Cardiac muscle cell (in vitro differentiated cells and primary cell): ENCODE measurements at regions not wholly inside any gene's neighbourhood (a gene's known extent, or its start where the extent isn't known, plus 50 kb on each side); places are given as distances from the start of the nearest gene placed in this dataset.

Experiments used
- DNase-seq, 2 donors: peaks; one replicate each; pipeline versions ENCODE4 v3.0.0 to v3.0.0-alpha.2; 2010 to 2017; ENCODE audit warnings: low read depth in 1 of 2, low spot score in 1 of 2
- H3K27ac ChIP-seq: fragments of 200-600 bp; sonication (generic); 2 replicates; pipeline ENCODE4 v1.5.1; 2016
- H3K27me3 ChIP-seq: fragments of 200-600 bp; sonication (generic); 2 replicates; pipeline ENCODE4 v1.6.0; 2016; ENCODE audit warnings: control low read depth
- H3K36me3 ChIP-seq: fragments of 200-600 bp; sonication (generic); 2 replicates; pipeline ENCODE4 v1.5.1; 2016; ENCODE audit warnings: control low read depth
- H3K4me1 ChIP-seq: fragments of 200-600 bp; sonication (generic); 2 replicates; pipeline ENCODE4 v1.8.1; 2017; ENCODE audit warnings: low read depth, mild to moderate bottlenecking, mixed run types
- H3K4me3 ChIP-seq: fragments of 200-600 bp; sonication (generic); 2 replicates; pipeline ENCODE4 v1.5.1; 2016; ENCODE audit warnings: mild to moderate bottlenecking
- H3K9me3 ChIP-seq: fragments of 200-600 bp; sonication (generic); 2 replicates; pipeline ENCODE4 v1.5.1; 2017; ENCODE audit warnings: low read depth, mild to moderate bottlenecking, control low read depth
- CTCF ChIP-seq: IDR thresholded peaks from 2 replicates; pipeline ENCODE4 v1.5.1; 2012; ENCODE audit warnings: low read depth, mild to moderate bottlenecking, low read length

DNA sequence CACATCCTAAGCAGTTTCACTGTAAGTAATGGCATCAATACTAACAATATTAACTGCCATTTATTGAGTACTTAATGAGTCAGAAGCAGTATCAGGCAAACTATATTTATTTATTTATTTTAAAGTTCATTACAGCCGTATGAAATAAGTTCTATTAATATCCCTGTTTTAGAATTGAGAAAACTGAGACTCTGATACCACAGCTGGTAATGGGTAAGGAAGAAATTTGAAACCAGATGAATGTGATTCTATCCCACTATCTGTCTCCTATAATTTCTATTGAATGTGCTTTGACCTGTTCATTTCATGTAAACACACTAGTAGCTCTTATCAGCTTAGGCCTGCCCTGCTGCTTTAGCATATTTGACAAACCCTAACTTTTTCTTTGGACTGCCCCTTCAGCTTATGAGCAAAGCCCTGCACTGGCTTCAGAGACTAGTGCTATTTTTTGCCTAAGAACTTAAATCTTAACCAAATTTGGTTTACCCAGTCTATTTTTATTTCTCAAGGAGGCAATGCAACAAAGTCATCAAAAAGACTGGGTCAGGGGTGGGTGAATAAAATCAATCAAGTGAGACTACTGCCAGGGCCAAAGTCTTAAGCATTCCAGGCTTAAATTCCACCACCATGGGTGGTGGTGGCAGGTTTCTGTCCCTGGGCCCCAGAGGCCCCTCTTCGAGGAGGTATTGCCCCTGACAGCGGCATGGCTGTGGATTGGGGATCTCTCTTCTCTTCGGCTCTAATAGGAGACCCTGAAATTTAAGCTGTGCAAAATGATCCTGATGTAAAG lies 143.4 kb downstream of the DLEU7 start:
- H3K4me1 ChIP-seq, result peaks cover 50% of the 10 kb centered on the region
- no peaks in the 10 kb centered on the region for H3K36me3 ChIP-seq
- no peak for TF ChIP-seq CTCF
- no peaks in the 10 kb centered on the region for H3K9me3 ChIP-seq
- no peak overlapping the region for H3K4me3 ChIP-seq
- no peak overlapping the region for H3K27ac ChIP-seq
- no peaks in the 10 kb centered on the region for H3K27me3 ChIP-seq
- DNase-seq, result no peak

- no peak for DNase-seq
- Histone ChIP-seq H3K4me3 (no peak overlapping the region), H3K27ac (no peak overlapping the region), H3K9me3 (no peaks in the 10 kb centered on the region), H3K27me3 (no peaks in the 10 kb centered on the region), H3K36me3 (no peaks in the 10 kb centered on the region), H3K4me1 (peaks cover 50% of the 10 kb centered on the region)
- no peak for TF ChIP-seq CTCF
Observed at GRCh38 chr13:50700664-50701305, 142.7 kb downstream of the DLEU7 start.

DNA sequence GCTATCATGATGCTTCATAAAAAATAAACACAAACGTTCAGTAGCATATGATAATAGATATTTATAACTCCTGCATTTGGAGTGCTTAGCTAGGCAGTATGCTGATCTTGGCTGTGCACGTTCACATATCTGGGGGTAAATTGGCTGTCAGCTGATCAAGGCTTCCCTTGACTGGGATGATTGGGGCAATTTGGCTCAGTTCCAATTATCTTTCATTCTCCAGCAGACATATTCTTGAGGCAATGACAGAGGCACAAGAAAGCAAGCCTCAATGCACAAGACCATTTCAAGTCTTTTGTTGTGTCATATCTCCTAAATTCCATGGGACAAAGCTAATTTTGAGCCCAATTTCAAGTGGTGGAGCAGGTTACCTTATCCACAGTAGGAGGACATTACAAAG lies 142.0 kb downstream of the DLEU7 start:
- no peaks in the 10 kb centered on the region for H3K9me3 ChIP-seq
- peaks cover 51% of the 10 kb centered on the region for H3K4me1 ChIP-seq
- no peaks in the 10 kb centered on the region for H3K27me3 ChIP-seq
- no peak for TF ChIP-seq CTCF
- no peaks in the 10 kb centered on the region for H3K36me3 ChIP-seq
- no peak overlapping the region for H3K4me3 ChIP-seq
- DNase-seq, result no peak
- H3K27ac ChIP-seq, result no peak overlapping the region

DNA sequence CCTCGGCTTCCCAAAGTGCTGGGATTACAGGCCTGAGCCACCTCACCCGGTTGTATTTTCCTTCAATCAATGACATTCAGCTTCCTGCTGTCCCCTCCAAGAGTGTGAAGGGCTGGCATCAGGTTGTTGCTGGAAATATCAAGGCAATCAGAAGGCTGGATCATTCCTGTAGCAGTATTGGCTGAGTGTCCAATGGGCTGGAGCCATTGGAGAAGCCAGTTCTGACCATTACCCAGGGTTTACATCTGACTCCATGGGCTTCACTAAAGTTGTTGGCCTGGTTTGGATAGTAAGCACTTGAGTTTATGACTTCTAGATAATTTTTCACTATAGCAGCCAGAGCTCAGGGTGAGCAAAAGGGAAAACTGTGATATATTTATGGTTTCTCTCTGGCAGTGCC lies 137.0 kb downstream of the DLEU7 start:
- H3K4me3 ChIP-seq, result no peak overlapping the region
- TF ChIP-seq CTCF, result no peak
- peaks cover 49% of the 10 kb centered on the region for H3K4me1 ChIP-seq
- H3K27me3 ChIP-seq, result no peaks in the 10 kb centered on the region
- H3K36me3 ChIP-seq, result no peaks in the 10 kb centered on the region
- no peaks in the 10 kb centered on the region for H3K9me3 ChIP-seq
- H3K27ac ChIP-seq, result no peak overlapping the region
- DNase-seq, result no peak

GRCh38 chr13:50707628-50708027 lies 135.9 kb downstream of the DLEU7 start:
- no peak for TF ChIP-seq CTCF
- Histone ChIP-seq H3K27me3 (no peaks in the 10 kb centered on the region), H3K9me3 (no peaks in the 10 kb centered on the region), H3K27ac (peak overlapping the region; percentile 19), H3K4me1 (peaks cover 42% of the 10 kb centered on the region), H3K36me3 (no peaks in the 10 kb centered on the region), H3K4me3 (no peak overlapping the region)
- no peak for DNase-seq
